GM12878 (cell line): ENCODE measurements at regions not wholly inside any gene's neighbourhood (a gene's known extent, or its start where the extent isn't known, plus 50 kb on each side); places are given as distances from the start of the nearest gene placed in this dataset.

Source experiments
- ATAC-seq: fragments of 200-7000 bp; cut with Tn5 transposase; 3 replicates; pipeline ENCODE4 v1.9.1; 2020; ENCODE audit warnings: mild to moderate bottlenecking, moderate library complexity
- BruUV-seq: library from RNA; stranded (reverse); fragments of 400-500 nt; replicated peaks from 2 replicates; lab custom pipeline; 2021; lab: Mats Ljungman, UMichigan
- CTCF ChIA-PET: fragments of 300-600 bp; sonication (Branson Sonifier 250); formaldehyde crosslinking; extraction: SDS; loops from one replicate; lab custom pipeline; 2021; ENCODE audit warnings: inconsistent platforms; lab: Yijun Ruan, JAX
- POLR2A ChIA-PET: fragments of 350-600 bp; formaldehyde crosslinking; extraction: SDS; loops from one replicate; lab custom pipeline; 2021; ENCODE audit warnings: inconsistent platforms; lab: Charles Lee
- RAD21 ChIA-PET: fragments of 300-600 bp; sonication (Branson Sonifier 250); formaldehyde crosslinking; loops from one replicate; lab custom pipeline; 2023; ENCODE audit warnings: antibody characterized with exemption; ENCODE audit not compliant: unreplicated experiment; lab: Charles Lee
- SMC1A ChIA-PET: fragments of 300-600 bp; sonication (Branson Sonifier 250); formaldehyde crosslinking; loops from one replicate; lab custom pipeline; 2023; ENCODE audit not compliant: unreplicated experiment, uncharacterized antibody; lab: Charles Lee
- DNase-seq: peaks from one replicate; pipeline ENCODE4 v3.0.0-alpha.2; 2011; ENCODE audit warnings: low read depth, low spot score
- FAIRE-seq: peaks from 3 replicates; lab custom pipeline; 2011; peaks lifted over from hg19 to GRCh38; lab: Jason Lieb, UNC
- H2AFZ ChIP-seq: 2 replicates; pipeline ENCODE4 v1.6.0; 2011; ENCODE audit warnings: low read depth, low read length, control low read depth; ENCODE audit not compliant: control insufficient read depth
- H3K27ac ChIP-seq: 2 replicates; pipeline ENCODE4 v1.5.1; 2011; ENCODE audit warnings: control low read depth; ENCODE audit not compliant: control insufficient read depth, insufficient read depth
- H3K27me3 ChIP-seq, 2 experiments: replicated peaks in 1 of 2; 2 replicates each; pipeline versions ENCODE4 v1.6.0 to v1.6.1; 2011; ENCODE audit warnings: low read length in 1 of 2; ENCODE audit not compliant: control insufficient read depth in 2 of 2, insufficient read depth in 2 of 2
- H3K36me3 ChIP-seq, 2 experiments: 2 replicates each; pipeline ENCODE4 v1.5.1; 2011; ENCODE audit warnings: low read length in 1 of 2; ENCODE audit not compliant: control insufficient read depth in 2 of 2, insufficient read depth in 2 of 2
- H3K4me1 ChIP-seq: 2 replicates; pipeline ENCODE4 v1.6.1; 2011; ENCODE audit warnings: mild to moderate bottlenecking, low read length, moderate library complexity, mixed read lengths; ENCODE audit not compliant: control insufficient read depth, insufficient read depth
- H3K4me2 ChIP-seq: 2 replicates; pipeline ENCODE4 v1.6.0; 2011; ENCODE audit warnings: control low read depth; ENCODE audit not compliant: control insufficient read depth, insufficient read depth
- H3K4me3 ChIP-seq: fragments of 200-600 bp; sonication (generic); 2 replicates; pipeline ENCODE4 v1.5.1; 2016
- H3K79me2 ChIP-seq: 2 replicates; pipeline ENCODE4 v1.6.0; 2011; ENCODE audit warnings: low read length; ENCODE audit not compliant: control insufficient read depth, insufficient read depth
- H3K9ac ChIP-seq: 2 replicates; pipeline ENCODE4 v1.8.0; 2011; ENCODE audit warnings: low read length, control low read depth, mixed read lengths; ENCODE audit not compliant: control insufficient read depth, insufficient read depth
- H3K9me3 ChIP-seq: replicated peaks from 3 replicates; pipeline ENCODE4 v1.5.1; 2011; ENCODE audit warnings: mild to moderate bottlenecking, low read length; ENCODE audit not compliant: control insufficient read depth, insufficient read depth
- H4K20me1 ChIP-seq: 2 replicates; pipeline ENCODE4 v1.6.0; 2011; ENCODE audit not compliant: control insufficient read depth, insufficient read depth
- BACH1 ChIP-seq: fragments of 450-650 bp; IDR thresholded peaks from 2 replicates; pipeline ENCODE4 v1.6.1; 2017; ENCODE audit warnings: mild to moderate bottlenecking, borderline replicate concordance
- BCL11A ChIP-seq: IDR thresholded peaks from 2 replicates; pipeline ENCODE4 v1.6.1; 2011; ENCODE audit warnings: low read depth, low read length
- GATAD2B ChIP-seq: fragments of 450-650 bp; conservative IDR thresholded peaks from 2 replicates; pipeline ENCODE4 v1.6.1; 2017; ENCODE audit warnings: low read depth, mild to moderate bottlenecking, moderate library complexity
- IKZF2 ChIP-seq, 2 experiments: fragments of 450-650 bp; IDR thresholded peaks; 2 replicates each; pipeline ENCODE4 v1.6.1; 2017; ENCODE audit warnings: mild to moderate bottlenecking in 2 of 2, moderate library complexity in 2 of 2
- MYC ChIP-seq: IDR thresholded peaks from 2 replicates; pipeline ENCODE4 v1.6.1; 2011; ENCODE audit warnings: mild to moderate bottlenecking, low read length, moderate library complexity, inconsistent platforms; ENCODE audit not compliant: insufficient read depth, insufficient replicate concordance, insufficient read length, severe bottlenecking
- NR2C2 ChIP-seq: IDR thresholded peaks from 2 replicates; pipeline ENCODE4 v1.6.1; 2011; ENCODE audit warnings: borderline replicate concordance, low read depth; ENCODE audit not compliant: control insufficient read depth, insufficient read length
- NR2F1 ChIP-seq: fragments of 450-650 bp; conservative IDR thresholded peaks from 2 replicates; pipeline ENCODE4 v1.6.1; 2017; ENCODE audit warnings: mild to moderate bottlenecking
- PAX8 ChIP-seq: fragments of 450-650 bp; IDR thresholded peaks from 2 replicates; pipeline ENCODE4 v1.6.1; 2017; ENCODE audit warnings: mild to moderate bottlenecking, moderate library complexity
- SMAD5 ChIP-seq: IDR thresholded peaks from 2 replicates; pipeline ENCODE4 v1.6.1; 2016; ENCODE audit warnings: antibody characterized with exemption, low read depth
- ZSCAN29 ChIP-seq: fragments of 450-650 bp; IDR thresholded peaks from 2 replicates; pipeline ENCODE4 v1.6.1; 2017; ENCODE audit warnings: mild to moderate bottlenecking, moderate library complexity
- WGBS: methylation state at CpG from one replicate; pipeline ENCODE4 v1.1.6; 2016; ENCODE audit warnings: low lambda C conversion rate; ENCODE audit not compliant: insufficient replicate concordance, insufficient coverage; ENCODE audit errors: missing lambda C conversion rate; 5-methylcytosine and 5-hydroxymethylcytosine counted together
- in situ Hi-C: fragments of 300-500 bp; cut with MboI; formaldehyde crosslinking; loops from 9 replicates; pipeline ENCODE4 v1.14.3; 2018; ENCODE audit warnings: mixed read lengths
- intact Hi-C: fragments of 100-400 bp; cut with micrococcal nuclease; formaldehyde crosslinking; loops from one replicate; pipeline ENCODE4 v1.14.2; 2022; ENCODE audit not compliant: unreplicated experiment
- TF ChIP-seq, protein P1 (sequence below): IDR thresholded peaks from 2 replicates; pipeline ENCODE4 v1.6.1; 2011; ENCODE audit warnings: borderline replicate concordance, low read depth, mild to moderate bottlenecking, moderate library complexity, mixed read lengths, low read length; ENCODE audit not compliant: insufficient read depth; ENCODE audit errors: extremely low read length
- TF ChIP-seq, protein P2 (sequence below): fragments of 450-650 bp; IDR thresholded peaks from 2 replicates; pipeline ENCODE4 v1.6.1; 2017; ENCODE audit warnings: mild to moderate bottlenecking, moderate library complexity
- TF ChIP-seq, protein P3 (sequence below): IDR thresholded peaks from 2 replicates; pipeline ENCODE4 v1.6.1; 2011; ENCODE audit warnings: mild to moderate bottlenecking, low read depth, low read length, moderate library complexity; ENCODE audit not compliant: insufficient replicate concordance
- TF ChIP-seq, protein P4 (sequence below): fragments of 450-650 bp; IDR thresholded peaks from 2 replicates; pipeline ENCODE4 v1.6.1; 2016; ENCODE audit warnings: mild to moderate bottlenecking

DNA sequence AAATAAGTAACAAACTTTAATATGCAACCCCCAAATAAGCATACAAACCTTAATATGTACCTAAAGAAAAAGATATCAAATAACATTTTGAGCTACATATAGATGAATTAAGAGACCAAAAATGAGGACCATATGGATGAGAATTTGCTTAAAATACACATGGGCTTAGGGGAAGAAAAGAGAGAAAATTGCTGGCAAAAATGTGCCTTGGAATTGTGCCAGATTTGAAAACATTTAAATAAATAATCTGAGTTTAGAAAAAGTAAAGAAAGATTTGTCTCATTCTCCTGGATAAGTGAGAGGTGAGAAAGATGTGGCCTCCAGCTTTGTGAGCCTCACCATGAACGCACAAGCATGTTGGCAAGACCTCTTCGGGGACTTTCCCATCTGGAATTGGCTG lies 372.6 kb downstream of the SOX11 start:
- ATAC-seq: no peak
- intact Hi-C loops: no loop called here
- SMC1A ChIA-PET: interaction anchor here (1.4 kb wide), 1 partner anchor 140 kb away, joined by 3 read pairs; no protein-coding TSS in a partner anchor
- Histone ChIP-seq H3K9ac (no peak overlapping the region), H2AFZ (no peak overlapping the region), H3K27ac (no peak overlapping the region), H4K20me1 (no peaks in the 10 kb centered on the region)
- 0% methylated on average over 2 of the region's 2 CpGs for WGBS
- TF ChIP-seq, protein P1, sequence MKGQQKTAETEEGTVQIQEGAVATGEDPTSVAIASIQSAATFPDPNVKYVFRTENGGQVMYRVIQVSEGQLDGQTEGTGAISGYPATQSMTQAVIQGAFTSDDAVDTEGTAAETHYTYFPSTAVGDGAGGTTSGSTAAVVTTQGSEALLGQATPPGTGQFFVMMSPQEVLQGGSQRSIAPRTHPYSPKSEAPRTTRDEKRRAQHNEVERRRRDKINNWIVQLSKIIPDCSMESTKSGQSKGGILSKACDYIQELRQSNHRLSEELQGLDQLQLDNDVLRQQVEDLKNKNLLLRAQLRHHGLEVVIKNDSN: no peak
- TF ChIP-seq SMAD5 (no peak), NR2C2 (no peak), ZSCAN29 (no peak), PAX8 (no peak), IKZF2 (IDR thresholded peaks at IDR 0.05) (no peak), NR2F1 (no peak), BACH1 (no peak), MYC (no peak), BCL11A (no peak), GATAD2B (no peak)
- TF ChIP-seq, protein P2, sequence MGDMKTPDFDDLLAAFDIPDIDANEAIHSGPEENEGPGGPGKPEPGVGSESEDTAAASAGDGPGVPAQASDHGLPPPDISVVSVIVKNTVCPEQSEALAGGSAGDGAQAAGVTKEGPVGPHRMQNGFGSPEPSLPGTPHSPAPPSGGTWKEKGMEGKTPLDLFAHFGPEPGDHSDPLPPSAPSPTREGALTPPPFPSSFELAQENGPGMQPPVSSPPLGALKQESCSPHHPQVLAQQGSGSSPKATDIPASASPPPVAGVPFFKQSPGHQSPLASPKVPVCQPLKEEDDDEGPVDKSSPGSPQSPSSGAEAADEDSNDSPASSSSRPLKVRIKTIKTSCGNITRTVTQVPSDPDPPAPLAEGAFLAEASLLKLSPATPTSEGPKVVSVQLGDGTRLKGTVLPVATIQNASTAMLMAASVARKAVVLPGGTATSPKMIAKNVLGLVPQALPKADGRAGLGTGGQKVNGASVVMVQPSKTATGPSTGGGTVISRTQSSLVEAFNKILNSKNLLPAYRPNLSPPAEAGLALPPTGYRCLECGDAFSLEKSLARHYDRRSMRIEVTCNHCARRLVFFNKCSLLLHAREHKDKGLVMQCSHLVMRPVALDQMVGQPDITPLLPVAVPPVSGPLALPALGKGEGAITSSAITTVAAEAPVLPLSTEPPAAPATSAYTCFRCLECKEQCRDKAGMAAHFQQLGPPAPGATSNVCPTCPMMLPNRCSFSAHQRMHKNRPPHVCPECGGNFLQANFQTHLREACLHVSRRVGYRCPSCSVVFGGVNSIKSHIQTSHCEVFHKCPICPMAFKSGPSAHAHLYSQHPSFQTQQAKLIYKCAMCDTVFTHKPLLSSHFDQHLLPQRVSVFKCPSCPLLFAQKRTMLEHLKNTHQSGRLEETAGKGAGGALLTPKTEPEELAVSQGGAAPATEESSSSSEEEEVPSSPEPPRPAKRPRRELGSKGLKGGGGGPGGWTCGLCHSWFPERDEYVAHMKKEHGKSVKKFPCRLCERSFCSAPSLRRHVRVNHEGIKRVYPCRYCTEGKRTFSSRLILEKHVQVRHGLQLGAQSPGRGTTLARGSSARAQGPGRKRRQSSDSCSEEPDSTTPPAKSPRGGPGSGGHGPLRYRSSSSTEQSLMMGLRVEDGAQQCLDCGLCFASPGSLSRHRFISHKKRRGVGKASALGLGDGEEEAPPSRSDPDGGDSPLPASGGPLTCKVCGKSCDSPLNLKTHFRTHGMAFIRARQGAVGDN: no peak
- TF ChIP-seq, protein P3, sequence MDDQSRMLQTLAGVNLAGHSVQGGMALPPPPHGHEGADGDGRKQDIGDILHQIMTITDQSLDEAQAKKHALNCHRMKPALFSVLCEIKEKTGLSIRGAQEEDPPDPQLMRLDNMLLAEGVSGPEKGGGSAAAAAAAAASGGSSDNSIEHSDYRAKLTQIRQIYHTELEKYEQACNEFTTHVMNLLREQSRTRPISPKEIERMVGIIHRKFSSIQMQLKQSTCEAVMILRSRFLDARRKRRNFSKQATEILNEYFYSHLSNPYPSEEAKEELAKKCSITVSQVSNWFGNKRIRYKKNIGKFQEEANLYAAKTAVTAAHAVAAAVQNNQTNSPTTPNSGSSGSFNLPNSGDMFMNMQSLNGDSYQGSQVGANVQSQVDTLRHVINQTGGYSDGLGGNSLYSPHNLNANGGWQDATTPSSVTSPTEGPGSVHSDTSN: no peak
- TF ChIP-seq, protein P4, sequence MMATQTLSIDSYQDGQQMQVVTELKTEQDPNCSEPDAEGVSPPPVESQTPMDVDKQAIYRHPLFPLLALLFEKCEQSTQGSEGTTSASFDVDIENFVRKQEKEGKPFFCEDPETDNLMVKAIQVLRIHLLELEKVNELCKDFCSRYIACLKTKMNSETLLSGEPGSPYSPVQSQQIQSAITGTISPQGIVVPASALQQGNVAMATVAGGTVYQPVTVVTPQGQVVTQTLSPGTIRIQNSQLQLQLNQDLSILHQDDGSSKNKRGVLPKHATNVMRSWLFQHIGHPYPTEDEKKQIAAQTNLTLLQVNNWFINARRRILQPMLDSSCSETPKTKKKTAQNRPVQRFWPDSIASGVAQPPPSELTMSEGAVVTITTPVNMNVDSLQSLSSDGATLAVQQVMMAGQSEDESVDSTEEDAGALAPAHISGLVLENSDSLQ: no peak
- TF ChIP-seq, all 136 proteins: peak for 0
- RAD21 ChIA-PET: no interaction called here
- BruUV-seq: no TSS peak
- POLR2A ChIA-PET: interaction anchor here (0.5 kb wide), 1 partner anchor 36 kb away, joined by 3 read pairs; no protein-coding TSS in a partner anchor
- in situ Hi-C loops: no loop called here
- Histone ChIP-seq H3K9me3 (no peaks in the 10 kb centered on the region), H3K4me3 (no peak overlapping the region), H3K79me2 (no peaks in the 10 kb centered on the region), H3K27me3 (no peaks in the 10 kb centered on the region), H3K36me3 (no peaks in the 10 kb centered on the region), H3K4me1 (no peaks in the 10 kb centered on the region), H3K4me2 (no peak overlapping the region)
- DNase-seq (no peak), FAIRE-seq (no peak)
- CTCF ChIA-PET: no interaction called here
